AG09319 (cell line): ENCODE measurements at regions not wholly inside any gene's neighbourhood (a gene's known extent, or its start where the extent isn't known, plus 50 kb on each side); places are given as distances from the start of the nearest gene placed in this dataset.

Experiments used
- DNase-seq: peaks from one replicate; pipeline ENCODE4 v3.0.0-alpha.2; 2010; ENCODE audit warnings: low read depth; ENCODE audit errors: extremely low read depth
- TF ChIP-seq, protein P1 (sequence below): IDR thresholded peaks from 2 replicates; pipeline ENCODE4 v1.5.1; 2011; ENCODE audit warnings: low read depth, mild to moderate bottlenecking, inconsistent platforms, low read length, moderate library complexity

DNA sequence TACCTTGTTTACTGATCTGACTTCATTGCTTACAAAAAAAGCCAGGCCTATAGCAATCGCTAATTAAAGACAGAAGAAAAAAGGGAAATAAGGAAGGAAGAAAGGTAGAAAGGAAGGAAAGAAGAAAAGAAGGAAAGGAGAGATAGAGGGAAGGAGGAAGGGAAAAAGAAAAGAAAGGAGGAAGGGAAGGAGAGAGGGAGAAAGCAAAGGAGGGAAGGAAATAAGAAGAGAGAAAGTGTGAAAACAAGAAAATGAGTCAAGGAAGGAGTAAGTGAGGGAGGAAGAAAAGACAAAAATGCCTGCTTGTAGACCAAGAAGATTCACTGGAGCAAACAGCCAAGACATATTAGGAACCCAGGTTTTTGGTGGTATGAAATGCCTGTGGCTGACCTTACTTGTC is 57.0 kb upstream of the MAGEB16 start:
- no peak for DNase-seq
- TF ChIP-seq, protein P1, sequence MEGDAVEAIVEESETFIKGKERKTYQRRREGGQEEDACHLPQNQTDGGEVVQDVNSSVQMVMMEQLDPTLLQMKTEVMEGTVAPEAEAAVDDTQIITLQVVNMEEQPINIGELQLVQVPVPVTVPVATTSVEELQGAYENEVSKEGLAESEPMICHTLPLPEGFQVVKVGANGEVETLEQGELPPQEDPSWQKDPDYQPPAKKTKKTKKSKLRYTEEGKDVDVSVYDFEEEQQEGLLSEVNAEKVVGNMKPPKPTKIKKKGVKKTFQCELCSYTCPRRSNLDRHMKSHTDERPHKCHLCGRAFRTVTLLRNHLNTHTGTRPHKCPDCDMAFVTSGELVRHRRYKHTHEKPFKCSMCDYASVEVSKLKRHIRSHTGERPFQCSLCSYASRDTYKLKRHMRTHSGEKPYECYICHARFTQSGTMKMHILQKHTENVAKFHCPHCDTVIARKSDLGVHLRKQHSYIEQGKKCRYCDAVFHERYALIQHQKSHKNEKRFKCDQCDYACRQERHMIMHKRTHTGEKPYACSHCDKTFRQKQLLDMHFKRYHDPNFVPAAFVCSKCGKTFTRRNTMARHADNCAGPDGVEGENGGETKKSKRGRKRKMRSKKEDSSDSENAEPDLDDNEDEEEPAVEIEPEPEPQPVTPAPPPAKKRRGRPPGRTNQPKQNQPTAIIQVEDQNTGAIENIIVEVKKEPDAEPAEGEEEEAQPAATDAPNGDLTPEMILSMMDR = no peak

DNA sequence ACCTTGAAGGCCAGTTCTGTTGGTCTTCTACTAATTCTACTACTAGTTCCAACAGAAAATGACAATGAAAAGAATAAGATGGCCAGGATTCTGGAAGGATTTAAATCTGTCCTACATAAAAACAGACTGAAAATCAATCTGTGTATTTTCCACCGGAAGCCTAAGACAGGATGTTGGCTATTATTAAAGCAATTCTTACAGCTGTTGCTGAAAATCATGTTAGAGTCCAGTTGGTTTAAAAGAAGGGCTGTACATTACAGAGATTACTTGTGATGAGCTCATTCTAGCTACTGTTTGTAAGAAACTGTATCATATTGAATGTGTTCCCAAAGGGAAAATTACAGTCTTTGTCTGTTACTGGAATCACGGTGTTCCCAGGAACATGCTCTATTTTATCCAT is 54.8 kb upstream of the MAGEB16 start:
- DNase-seq = no peak

More for the DNA sequence above, 54.8 kb upstream of the MAGEB16 start:
- TF ChIP-seq, protein P1 = no peak
